ENCODE measurements at regions not wholly inside any gene's neighbourhood (a gene's known extent, or its start where the extent isn't known, plus 50 kb on each side); places are given as distances from the start of the nearest gene placed in this dataset.

DNA sequence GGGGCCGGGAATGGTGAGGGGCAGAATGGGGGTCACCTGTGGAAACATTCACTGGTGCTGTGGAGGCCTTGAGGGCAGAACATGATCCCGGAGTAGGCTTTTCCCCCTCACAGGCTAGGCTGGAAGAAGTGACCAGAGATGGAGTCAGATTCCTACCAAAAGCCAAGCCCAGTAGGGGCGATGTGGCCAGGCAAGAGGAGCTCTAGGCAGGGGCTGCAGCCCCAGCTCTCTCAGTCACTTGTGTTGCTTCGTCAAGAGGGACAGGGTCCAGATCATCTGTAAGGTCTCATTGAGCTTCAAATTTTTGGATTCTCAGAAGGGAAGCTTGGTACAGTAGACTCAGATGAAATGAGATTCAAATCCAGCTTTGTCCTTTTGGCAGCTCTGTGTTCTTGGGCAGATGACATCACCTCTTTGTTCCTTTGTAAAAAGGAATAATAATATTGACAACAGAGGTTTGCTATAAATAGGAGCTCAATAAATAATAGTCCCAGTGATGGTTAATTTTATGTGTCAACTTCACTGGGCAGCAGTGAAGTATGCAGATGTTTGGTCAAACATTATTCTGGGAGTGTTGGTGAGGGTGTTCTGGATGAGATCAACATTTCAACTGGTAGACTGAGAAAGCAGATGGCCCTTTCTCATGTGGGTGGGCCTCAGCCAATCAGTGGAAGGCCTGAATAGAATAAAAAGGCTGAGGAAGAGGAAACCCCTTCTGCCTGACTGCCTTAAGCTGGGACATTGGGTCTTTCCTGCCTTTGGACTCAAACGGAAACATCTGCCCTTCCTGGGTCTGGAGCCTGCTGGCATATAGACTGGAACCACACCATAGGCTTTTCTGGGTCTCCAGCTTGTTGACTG is 324.7 kb upstream of the USP24 start:
- TF ChIP-seq CTCF (conservative IDR thresholded peaks at IDR 0.05; ENCODE audit: low read depth), result no peak
- CTCF ChIA-PET, result no interaction called here
- H3K27ac ChIP-seq, result no peak overlapping the region
- POLR2A ChIA-PET (ENCODE audit: low non-redundant PET), result no interaction called here
- DNase-seq (ENCODE audit: low spot score), result no peak

DNA sequence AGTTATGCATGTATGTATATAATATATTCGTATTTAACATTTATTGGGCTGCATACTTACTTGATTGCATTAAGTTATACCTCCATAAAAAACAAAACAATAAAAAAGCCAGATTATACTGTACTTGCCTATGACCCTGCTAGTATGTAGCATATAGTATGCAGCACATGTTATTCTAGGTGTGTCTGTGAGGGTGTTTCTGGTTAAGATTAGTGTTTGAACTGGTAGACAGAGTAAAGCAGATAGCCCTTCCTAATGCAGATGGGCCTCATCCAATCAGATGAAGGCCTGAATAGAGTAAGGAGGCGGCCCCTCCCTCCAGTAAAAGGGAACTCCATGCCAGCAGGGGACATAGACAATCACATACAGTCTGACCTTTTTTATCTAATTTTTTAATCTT is 323.3 kb upstream of the USP24 start:
- no peak overlapping the region for H3K27ac ChIP-seq
- ChIA-PET CTCF (no interaction called here), POLR2A (ENCODE audit: low non-redundant PET) (no interaction called here)
- DNase-seq (ENCODE audit: low spot score), result no peak
- no peak for TF ChIP-seq CTCF (conservative IDR thresholded peaks at IDR 0.05; ENCODE audit: low read depth)

DNA sequence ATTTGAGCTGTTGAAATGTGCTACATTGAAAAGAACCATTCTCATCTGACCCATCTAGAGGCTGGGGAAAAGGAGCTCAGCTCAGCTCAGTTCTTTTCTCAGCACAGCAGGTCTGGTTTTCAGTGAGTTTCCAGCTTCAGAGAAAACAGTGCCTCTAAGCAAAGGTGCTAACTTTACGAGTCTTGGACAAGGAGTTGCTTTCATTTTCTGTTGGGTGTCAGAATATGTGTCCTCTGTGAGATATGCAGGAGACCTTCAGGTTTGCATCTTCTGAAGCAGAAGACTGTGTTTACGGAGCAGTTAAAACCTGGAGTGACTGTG is 321.3 kb upstream of the USP24 start:
- CTCF ChIA-PET, result interaction anchor here (0.6 to 1.0 kb wide), 2 partner anchors 9 to 299 kb away, joined by 3 to 4 read pairs; no protein-coding TSS in a partner anchor
- no peak overlapping the region for H3K27ac ChIP-seq

GRCh38 chr1:55535724-55536544 is 320.8 kb upstream of the USP24 start:
- no peak for DNase-seq (ENCODE audit: low spot score)
- ChIA-PET POLR2A (ENCODE audit: low non-redundant PET) (no interaction called here), CTCF (interaction anchor here (0.6 to 1.0 kb wide), 2 partner anchors 8 to 300 kb away, joined by 3 to 4 read pairs; no protein-coding TSS in a partner anchor)
- H3K27ac ChIP-seq, result no peak overlapping the region
- no peak for TF ChIP-seq CTCF (conservative IDR thresholded peaks at IDR 0.05; ENCODE audit: low read depth)

More for the DNA sequence above, 321.3 kb upstream of the USP24 start:
- POLR2A ChIA-PET (ENCODE audit: low non-redundant PET), result no interaction called here
- DNase-seq (ENCODE audit: low spot score), result no peak
- TF ChIP-seq CTCF (conservative IDR thresholded peaks at IDR 0.05; ENCODE audit: low read depth), result no peak

- no peak overlapping the region for H3K27ac ChIP-seq
- POLR2A ChIA-PET (ENCODE audit: low non-redundant PET), result no interaction called here
- no peak for DNase-seq (ENCODE audit: low spot score)
- CTCF ChIA-PET, result no interaction called here
- no peak for TF ChIP-seq CTCF (conservative IDR thresholded peaks at IDR 0.05; ENCODE audit: low read depth)
Measured at GRCh38 chr1:55534565-55535121, 319.5 kb upstream of the USP24 start.

DNA sequence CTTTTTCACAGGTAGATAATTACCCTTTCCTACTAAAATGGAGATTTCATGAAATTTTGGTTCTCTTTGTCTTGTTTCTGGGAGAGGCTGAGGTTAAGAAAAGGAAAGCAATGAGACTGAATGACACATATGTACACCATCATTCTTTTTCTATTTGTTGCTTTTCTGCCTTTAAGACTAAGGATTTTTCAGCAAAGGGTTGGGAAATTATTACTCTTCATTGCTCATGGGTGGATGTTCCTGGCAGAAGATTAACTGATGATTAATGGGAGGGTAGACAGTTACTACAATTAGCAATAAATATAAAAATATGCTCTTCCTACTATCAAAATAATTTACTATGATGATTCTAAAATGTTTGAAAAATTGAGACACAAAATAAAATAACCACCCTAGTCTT is 316.5 kb upstream of the USP24 start:
- POLR2A ChIA-PET (ENCODE audit: low non-redundant PET), result no interaction called here
- TF ChIP-seq CTCF (conservative IDR thresholded peaks at IDR 0.05; ENCODE audit: low read depth), result no peak
- no peak overlapping the region for H3K27ac ChIP-seq
- DNase-seq (ENCODE audit: low spot score), result no peak
- CTCF ChIA-PET, result no interaction called here

Measured in RWPE1 (cell line).